Body of pancreas (tissue), 4 donors: ENCODE measurements at regions not wholly inside any gene's neighbourhood (a gene's known extent, or its start where the extent isn't known, plus 50 kb on each side); places are given as distances from the start of the nearest gene placed in this dataset.

Experiments
- ATAC-seq: fragments of 150-250 bp; one replicate; pipeline ENCODE4 v1.9.1; 2016
- DNase-seq, 4 donors: peaks; one replicate each; pipeline ENCODE4 v3.0.0-alpha.2; 2019
- H3K27ac ChIP-seq, 4 donors: fragments of 200-600 bp; sonication (generic); 1 replicate in 3 of 4; 2 replicates in 1 of 4; pipeline versions ENCODE4 v1.5.1 to v1.6.1; 2016 to 2019; ENCODE audit warnings: mild to moderate bottlenecking in 1 of 4, mixed read lengths in 1 of 4, moderate library complexity in 1 of 4
- H3K27me3 ChIP-seq, 2 donors: fragments of 200-600 bp; sonication (generic); one replicate each; pipeline ENCODE4 v1.6.0; 2016; ENCODE audit warnings: mild to moderate bottlenecking in 1 of 2
- H3K36me3 ChIP-seq, 2 donors: fragments of 200-600 bp; sonication (generic); replicated peaks in 1 of 2; 2 replicates each; pipeline ENCODE4 v1.5.1; 2016; ENCODE audit warnings: low read depth in 2 of 2; ENCODE audit not compliant: insufficient read depth in 1 of 2
- H3K4me1 ChIP-seq: fragments of 200-600 bp; sonication (generic); one replicate; pipeline ENCODE4 v1.6.0; 2016
- H3K4me3 ChIP-seq, 2 donors: fragments of 200-600 bp; sonication (generic); 1 replicate in 1 of 2; 2 replicates in 1 of 2; pipeline ENCODE4 v1.5.1; 2016 to 2019
- H3K9me3 ChIP-seq, 3 donors: fragments of 200-600 bp; sonication (generic); 1 replicate in 2 of 3; 2 replicates in 1 of 3; pipeline ENCODE4 v1.5.1; 2016
- POLR2A ChIP-seq, 3 donors: fragments of 450-650 bp; IDR thresholded peaks; one replicate each; pipeline ENCODE4 v1.6.1; 2016; ENCODE audit warnings: antibody characterized with exemption in 3 of 3, mild to moderate bottlenecking in 2 of 3
- WGBS, 2 donors: methylation state at CpG; one replicate each; pipeline ENCODE4 v1.1.5; 2017; 5-methylcytosine and 5-hydroxymethylcytosine counted together
- intact Hi-C: fragments of 100-400 bp; cut with DNase I; formaldehyde crosslinking; loops from one replicate; pipeline ENCODE4 v1.15.1; 2023
- TF ChIP-seq, protein P1 (sequence below), 7 experiments: fragments of 450-650 bp in 4 of 7; fragments of 200-600 bp in 3 of 7; sonication (generic) in 3 of 7; IDR thresholded peaks; one replicate each; pipeline ENCODE4 v1.5.1; 2016 to 2019; ENCODE audit warnings: antibody characterized with exemption in 7 of 7

DNA sequence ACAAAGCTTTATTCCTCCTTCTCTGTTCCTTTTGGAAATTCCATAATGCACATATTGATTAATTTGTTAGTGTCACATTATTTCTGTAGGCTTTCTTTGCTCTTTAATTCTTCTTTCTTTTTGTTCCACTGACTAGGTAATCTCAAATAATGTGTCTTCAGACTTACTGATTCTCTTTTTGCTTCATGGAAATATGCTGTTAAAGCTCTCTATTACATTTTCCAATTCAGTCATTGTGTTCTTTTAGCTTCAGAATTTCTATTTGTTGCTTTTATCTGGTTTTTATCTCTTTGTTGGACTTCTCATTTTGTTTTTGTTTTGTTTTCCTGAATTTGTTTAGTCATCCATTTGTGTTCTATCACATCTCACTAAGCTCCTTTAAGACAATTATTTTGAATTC lies 147.0 kb upstream of the EOMES start:
- no peaks in the 10 kb centered on the region for H3K4me1 ChIP-seq
- H3K9me3 ChIP-seq, result peaks cover 0 to 14% (median 0%) of the 10 kb centered on the region in 3 donors
- no peak for ATAC-seq
- DNase-seq, result no peak
- intact Hi-C loops, result no loop called here
- H3K4me3 ChIP-seq, result no peak overlapping the region
- no peaks in the 10 kb centered on the region for H3K36me3 ChIP-seq
- TF ChIP-seq, protein P1, sequence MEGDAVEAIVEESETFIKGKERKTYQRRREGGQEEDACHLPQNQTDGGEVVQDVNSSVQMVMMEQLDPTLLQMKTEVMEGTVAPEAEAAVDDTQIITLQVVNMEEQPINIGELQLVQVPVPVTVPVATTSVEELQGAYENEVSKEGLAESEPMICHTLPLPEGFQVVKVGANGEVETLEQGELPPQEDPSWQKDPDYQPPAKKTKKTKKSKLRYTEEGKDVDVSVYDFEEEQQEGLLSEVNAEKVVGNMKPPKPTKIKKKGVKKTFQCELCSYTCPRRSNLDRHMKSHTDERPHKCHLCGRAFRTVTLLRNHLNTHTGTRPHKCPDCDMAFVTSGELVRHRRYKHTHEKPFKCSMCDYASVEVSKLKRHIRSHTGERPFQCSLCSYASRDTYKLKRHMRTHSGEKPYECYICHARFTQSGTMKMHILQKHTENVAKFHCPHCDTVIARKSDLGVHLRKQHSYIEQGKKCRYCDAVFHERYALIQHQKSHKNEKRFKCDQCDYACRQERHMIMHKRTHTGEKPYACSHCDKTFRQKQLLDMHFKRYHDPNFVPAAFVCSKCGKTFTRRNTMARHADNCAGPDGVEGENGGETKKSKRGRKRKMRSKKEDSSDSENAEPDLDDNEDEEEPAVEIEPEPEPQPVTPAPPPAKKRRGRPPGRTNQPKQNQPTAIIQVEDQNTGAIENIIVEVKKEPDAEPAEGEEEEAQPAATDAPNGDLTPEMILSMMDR (IDR thresholded peaks at IDR 0.05), result no peak
- TF ChIP-seq POLR2A (IDR thresholded peaks at IDR 0.05), result no peak
- H3K27me3 ChIP-seq, result no peaks in the 10 kb centered on the region
- H3K27ac ChIP-seq, result no peak overlapping the region

- ATAC-seq (peak; percentile 93), DNase-seq (peak; percentile 51 to 70 (median 66))
- 15 to 19% methylated on average over 7 of the region's 7 CpGs for WGBS, 2 donors
- Histone ChIP-seq H3K27ac (peak overlapping the region; percentile 22 to 69 (median 50)), H3K9me3 (no peaks in the 10 kb centered on the region), H3K4me1 (peaks cover 29% of the 10 kb centered on the region), H3K4me3 (no peak overlapping the region), H3K36me3 (no peaks in the 10 kb centered on the region), H3K27me3 (no peaks in the 10 kb centered on the region)
- intact Hi-C loops, result no loop called here
- TF ChIP-seq, protein P1 (IDR thresholded peaks at IDR 0.05), result no peak
- TF ChIP-seq POLR2A (IDR thresholded peaks at IDR 0.05), result no peak
Observed at GRCh38 chr3:27877061-27878013, 155.2 kb upstream of the EOMES start.

DNA sequence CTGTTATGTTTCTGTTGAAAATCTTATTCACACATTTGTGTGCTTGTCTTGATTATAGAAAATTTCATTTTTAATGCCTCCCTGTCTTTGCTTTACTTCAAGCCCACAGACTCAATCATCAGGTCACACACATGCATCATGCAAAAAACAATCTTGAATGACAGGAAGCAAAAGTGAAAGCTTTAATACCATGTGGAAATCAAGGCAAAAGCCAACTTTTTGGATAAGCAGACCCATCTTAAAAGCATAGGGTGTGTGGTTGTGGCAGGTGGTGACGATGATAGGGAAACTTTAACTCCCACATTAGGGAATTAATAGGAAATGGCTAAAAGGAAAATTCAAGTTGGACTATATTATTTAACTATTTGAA lies 155.9 kb upstream of the EOMES start:
- no peak for ATAC-seq
- Histone ChIP-seq H3K4me1 (peaks cover 29% of the 10 kb centered on the region), H3K9me3 (no peaks in the 10 kb centered on the region), H3K4me3 (no peak overlapping the region), H3K27me3 (no peaks in the 10 kb centered on the region), H3K36me3 (no peaks in the 10 kb centered on the region), H3K27ac (peak overlapping the region in 3 of 4 donors; percentile 41 to 69 (median 60))
- no peak for TF ChIP-seq POLR2A (IDR thresholded peaks at IDR 0.05)
- TF ChIP-seq, protein P1 (IDR thresholded peaks at IDR 0.05), result no peak
- 67 to 74% methylated on average over 1 of the region's 1 CpG for WGBS, 2 donors
- intact Hi-C loops, result no loop called here
- no peak for DNase-seq

DNA sequence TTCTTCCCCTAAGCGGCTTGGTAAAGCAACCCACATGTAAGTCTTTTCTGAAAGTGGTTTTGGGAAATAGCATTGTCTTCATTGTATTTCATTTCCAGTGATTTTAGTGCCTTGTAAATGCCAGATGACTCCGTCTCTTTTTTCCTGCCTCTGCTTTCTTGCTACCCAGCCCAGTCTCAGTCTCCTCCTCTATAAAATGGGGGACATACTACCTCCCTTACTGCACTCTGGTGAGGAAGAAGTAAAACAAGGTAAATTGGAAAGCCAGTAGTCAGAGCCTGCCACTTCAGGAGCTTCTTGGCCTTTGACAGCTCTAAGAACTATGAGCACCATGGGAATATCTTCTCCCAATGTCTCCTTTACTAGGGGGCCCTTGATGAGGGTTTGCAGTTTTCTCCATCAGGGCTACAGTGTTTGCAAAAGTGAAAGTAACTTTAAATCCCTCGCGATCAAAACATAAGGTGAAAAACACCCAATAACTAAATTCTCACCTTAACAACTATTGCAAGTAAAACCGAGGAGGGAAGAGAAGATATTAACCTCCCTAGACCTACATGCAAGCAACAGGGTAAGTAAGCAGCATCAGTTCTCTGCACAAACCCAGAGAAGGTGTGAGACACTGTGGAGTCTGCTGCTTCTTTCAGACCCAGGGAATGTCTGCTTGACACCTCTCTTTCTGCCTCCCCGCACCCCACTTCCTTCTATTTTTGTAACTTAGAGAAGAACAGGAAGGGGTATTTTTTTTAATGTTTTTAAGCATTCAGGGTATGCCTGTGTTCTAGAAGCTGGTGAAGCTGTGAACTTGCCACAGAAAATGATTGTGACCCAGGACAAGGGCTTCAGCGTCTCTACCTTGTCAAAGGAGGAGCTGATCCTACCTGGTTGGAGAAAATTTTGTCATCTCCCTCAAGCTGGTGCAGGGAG lies 159.1 kb upstream of the EOMES start:
- peaks cover 28% of the 10 kb centered on the region for H3K4me1 ChIP-seq
- DNase-seq (peak in 1 of 4 donors; percentile 10), ATAC-seq (no peak)
- no peak overlapping the region for H3K4me3 ChIP-seq
- no peak for TF ChIP-seq POLR2A (IDR thresholded peaks at IDR 0.05)
- TF ChIP-seq, protein P1 (IDR thresholded peaks at IDR 0.05), result no peak
- no peaks in the 10 kb centered on the region for H3K36me3 ChIP-seq
- H3K27ac ChIP-seq, result no peak overlapping the region
- WGBS, 2 donors, result 71 to 72% methylated on average over 7 of the region's 7 CpGs
- no peaks in the 10 kb centered on the region for H3K27me3 ChIP-seq
- intact Hi-C loops, result no loop called here
- no peaks in the 10 kb centered on the region for H3K9me3 ChIP-seq
